ENCODE measurements at regions not wholly inside any gene's neighbourhood (a gene's known extent, or its start where the extent isn't known, plus 50 kb on each side); places are given as distances from the start of the nearest gene placed in this dataset.

DNA sequence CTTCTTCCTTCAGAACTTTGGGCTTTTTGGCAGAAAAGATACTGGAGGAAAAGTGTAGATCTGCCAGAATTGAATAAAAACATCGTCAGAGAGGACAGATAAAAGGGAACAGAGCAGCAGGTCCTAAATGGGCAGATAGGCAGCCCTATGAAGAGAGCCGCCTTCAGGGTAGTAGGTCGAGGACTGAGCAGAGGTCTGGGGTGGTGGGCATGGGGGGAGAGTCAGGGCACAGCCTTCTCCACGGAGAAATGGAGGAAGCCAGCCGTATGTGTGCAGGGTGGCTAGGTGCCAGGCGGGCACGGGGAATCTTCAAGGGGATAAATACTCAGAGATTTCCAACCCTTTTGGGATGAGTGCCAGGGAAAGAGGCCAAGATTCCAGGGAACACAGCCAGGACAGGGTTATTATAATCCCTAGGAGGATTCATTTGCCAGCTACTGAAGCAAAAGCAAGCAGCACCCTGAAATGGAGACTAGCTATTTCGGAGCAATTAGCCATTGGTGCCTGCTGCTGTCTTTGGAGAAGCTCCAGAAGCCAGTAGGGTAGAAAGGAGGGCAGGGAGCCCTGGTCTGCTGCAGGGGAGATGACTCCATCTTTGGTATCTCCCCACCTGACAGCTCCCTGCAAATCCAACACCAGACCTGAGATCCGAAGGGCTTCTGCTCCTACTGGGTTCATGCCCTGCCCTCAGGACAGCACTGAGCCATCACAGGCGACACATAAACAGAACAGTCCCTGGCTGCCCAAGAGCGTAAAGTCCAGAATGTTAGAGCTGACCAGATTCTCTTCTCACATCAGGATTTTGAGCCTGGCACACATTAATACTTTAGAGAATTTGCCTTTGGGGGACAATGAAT lies 174.5 kb upstream of the NTM start:
- peak overlapping the region in 2 of 3 experiments; percentile 2 to 25 for H3K27ac Mint-ChIP-seq
- TF ChIP-seq CTCF (IDR thresholded peaks at IDR 0.05; ENCODE audit: unreplicated experiment in 3 of 3), result no peak

DNA sequence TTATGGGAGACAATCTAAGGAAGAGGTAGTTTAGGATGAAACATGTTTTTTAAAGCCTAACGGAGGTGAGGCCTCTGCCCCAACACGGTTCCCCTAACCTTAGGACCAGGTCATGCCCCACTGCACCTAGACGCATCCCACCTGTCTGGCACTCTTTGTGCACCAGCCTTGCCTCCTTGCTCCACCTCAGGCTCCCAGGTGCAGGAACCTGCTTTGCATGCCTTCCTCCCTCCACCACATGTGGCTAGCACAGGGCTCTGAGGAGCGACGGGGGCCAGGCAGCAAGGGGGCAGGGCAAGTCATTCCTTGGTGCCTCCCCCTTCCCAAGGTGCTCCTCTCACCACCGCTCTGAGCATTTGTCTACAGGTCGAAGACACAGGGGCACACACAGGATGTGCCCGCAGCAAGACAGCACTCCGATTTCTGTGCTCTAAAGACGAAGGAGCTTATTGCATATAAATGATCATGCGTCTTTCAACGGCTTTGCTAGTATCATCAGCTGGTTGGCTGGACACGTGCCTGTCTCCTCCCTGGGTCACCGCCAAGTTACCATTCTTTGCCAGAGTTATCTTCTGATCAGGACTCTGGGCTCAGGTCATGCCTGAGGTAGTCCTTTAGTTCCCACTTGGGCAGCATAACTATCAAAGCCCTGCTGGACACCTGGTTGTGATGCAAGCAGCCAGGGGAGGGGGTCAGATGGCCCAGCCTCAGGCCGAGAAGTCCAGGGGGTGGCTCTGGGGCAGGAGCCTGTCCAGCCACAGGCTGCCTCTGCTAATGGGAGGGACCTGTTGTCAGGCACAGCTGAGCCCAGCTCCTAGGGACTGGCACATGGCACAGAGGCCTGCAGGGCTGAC lies 172.0 kb upstream of the NTM start:
- no peaks in the 10 kb centered on the region for H3K9me3 Mint-ChIP-seq
- no peak for TF ChIP-seq CTCF (IDR thresholded peaks at IDR 0.05; ENCODE audit: unreplicated experiment in 3 of 3)
- no peak overlapping the region for H3K4me3 Mint-ChIP-seq
- H3K27ac Mint-ChIP-seq, result no peak overlapping the region
- H3K27me3 Mint-ChIP-seq (ENCODE audit: low read depth), result peaks cover 48% of the 10 kb centered on the region
- H3K4me1 Mint-ChIP-seq, result peaks cover 32% of the 10 kb centered on the region
- H3K36me3 Mint-ChIP-seq (ENCODE audit: low read depth), result no peaks in the 10 kb centered on the region

More for the DNA sequence above, 174.5 kb upstream of the NTM start:
- Mint-ChIP-seq H3K9me3 (no peaks in the 10 kb centered on the region), H3K27me3 (ENCODE audit: low read depth) (peaks cover 32% of the 10 kb centered on the region), H3K36me3 (ENCODE audit: low read depth) (no peaks in the 10 kb centered on the region), H3K4me3 (peak overlapping the region in 1 of 3 experiments; percentile 29), H3K4me1 (peaks cover 35% of the 10 kb centered on the region)

GRCh38 chr11:131199015-131199280 lies 171.5 kb upstream of the NTM start:
- no peak for TF ChIP-seq CTCF (IDR thresholded peaks at IDR 0.05; ENCODE audit: unreplicated experiment in 3 of 3)
- H3K4me3 Mint-ChIP-seq, result no peak overlapping the region
- no peaks in the 10 kb centered on the region for H3K36me3 Mint-ChIP-seq (ENCODE audit: low read depth)
- no peaks in the 10 kb centered on the region for H3K9me3 Mint-ChIP-seq
- H3K4me1 Mint-ChIP-seq, result peaks cover 31% of the 10 kb centered on the region
- peaks cover 47% of the 10 kb centered on the region for H3K27me3 Mint-ChIP-seq (ENCODE audit: low read depth)
- H3K27ac Mint-ChIP-seq, result no peak overlapping the region

- TF ChIP-seq CTCF (IDR thresholded peaks at IDR 0.05; ENCODE audit: unreplicated experiment in 3 of 3), result no peak
- Mint-ChIP-seq H3K36me3 (ENCODE audit: low read depth) (no peaks in the 10 kb centered on the region), H3K4me3 (no peak overlapping the region), H3K27ac (no peak overlapping the region), H3K27me3 (ENCODE audit: low read depth) (peaks cover 47% of the 10 kb centered on the region), H3K4me1 (peaks cover 28% of the 10 kb centered on the region), H3K9me3 (no peaks in the 10 kb centered on the region)
Observed at GRCh38 chr11:131201674-131202073, 168.7 kb upstream of the NTM start.

DNA sequence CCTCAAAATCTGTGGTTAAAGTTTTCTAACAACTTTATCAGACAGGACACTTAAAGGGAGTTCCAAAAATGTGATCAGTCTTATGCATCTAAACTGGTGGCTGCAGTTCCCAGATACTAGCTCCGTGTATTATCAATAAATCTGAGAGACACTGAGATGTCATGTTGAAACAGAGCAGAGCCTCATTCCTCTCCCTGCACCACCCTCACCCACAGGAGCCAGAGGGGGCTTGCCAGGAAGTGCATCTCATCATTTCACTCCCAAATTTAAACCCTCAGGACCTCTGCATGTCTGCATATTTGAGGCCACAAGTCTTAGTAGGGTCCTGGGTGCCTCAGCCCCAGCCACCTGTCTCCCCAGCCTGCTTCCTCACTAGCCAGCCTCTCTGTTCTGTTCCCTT lies 167.4 kb upstream of the NTM start:
- TF ChIP-seq CTCF (IDR thresholded peaks at IDR 0.05; ENCODE audit: unreplicated experiment in 3 of 3), result no peak
- peaks cover 41% of the 10 kb centered on the region for H3K4me1 Mint-ChIP-seq

More for the DNA sequence above, 167.4 kb upstream of the NTM start:
- no peaks in the 10 kb centered on the region for H3K36me3 Mint-ChIP-seq (ENCODE audit: low read depth)
- H3K27me3 Mint-ChIP-seq (ENCODE audit: low read depth), result peaks cover 40% of the 10 kb centered on the region
- no peaks in the 10 kb centered on the region for H3K9me3 Mint-ChIP-seq
- no peak overlapping the region for H3K4me3 Mint-ChIP-seq
- no peak overlapping the region for H3K27ac Mint-ChIP-seq
